HG03432 (cell line): ENCODE measurements at regions not wholly inside any gene's neighbourhood (a gene's known extent, or its start where the extent isn't known, plus 50 kb on each side); places are given as distances from the start of the nearest gene placed in this dataset.
"Not testable (repeated sequence)": the region's sequence is repeated elsewhere in the genome, so short reads cannot be mapped to it uniquely, and the experiment has no call there.

Source experiments
- ATAC-seq: cut with Tn5 transposase; IDR thresholded peaks from one replicate; pipeline ENCODE4 v1.9.1; 2021; ENCODE audit warnings: mild to moderate bottlenecking, moderate library complexity; ENCODE audit not compliant: unreplicated experiment

DNA sequence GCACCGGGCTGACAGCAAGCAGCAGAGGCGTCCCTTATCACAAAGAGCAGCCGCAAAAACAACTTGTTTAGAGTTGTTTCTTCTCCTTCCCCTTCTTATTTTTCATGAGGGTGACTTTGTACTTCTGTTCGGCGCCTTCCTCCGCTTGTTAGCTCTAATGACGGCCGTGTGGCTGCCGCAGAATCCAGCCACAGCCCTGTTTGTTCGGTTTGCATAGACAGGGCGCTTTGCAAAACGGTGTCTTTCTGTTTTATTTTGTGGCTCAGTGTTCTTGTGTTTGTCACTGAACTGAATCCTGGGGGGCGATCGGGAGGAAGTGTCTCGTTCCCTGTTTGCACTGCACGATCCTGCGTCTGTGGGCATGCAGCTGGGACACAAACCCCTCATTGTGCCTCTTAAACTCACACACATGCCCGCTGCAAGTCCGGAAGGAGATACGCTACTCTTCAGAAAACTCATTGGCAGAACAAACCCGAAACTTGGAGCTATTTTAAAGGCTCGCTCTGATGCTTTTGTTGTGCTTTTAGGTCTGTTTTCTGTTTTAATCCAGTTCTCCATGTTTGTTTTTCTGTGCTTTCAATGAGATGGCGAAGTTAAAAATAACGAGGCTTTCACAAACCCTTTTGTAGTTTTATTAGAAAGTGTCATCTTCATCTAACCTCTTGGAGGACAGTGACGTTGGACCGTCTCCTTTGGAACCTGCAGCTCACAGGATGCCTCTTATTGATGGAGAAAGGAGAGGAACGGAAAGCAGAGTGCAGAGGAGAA, 213.9 kb downstream of the IRX2 start:
- no peak for ATAC-seq

DNA sequence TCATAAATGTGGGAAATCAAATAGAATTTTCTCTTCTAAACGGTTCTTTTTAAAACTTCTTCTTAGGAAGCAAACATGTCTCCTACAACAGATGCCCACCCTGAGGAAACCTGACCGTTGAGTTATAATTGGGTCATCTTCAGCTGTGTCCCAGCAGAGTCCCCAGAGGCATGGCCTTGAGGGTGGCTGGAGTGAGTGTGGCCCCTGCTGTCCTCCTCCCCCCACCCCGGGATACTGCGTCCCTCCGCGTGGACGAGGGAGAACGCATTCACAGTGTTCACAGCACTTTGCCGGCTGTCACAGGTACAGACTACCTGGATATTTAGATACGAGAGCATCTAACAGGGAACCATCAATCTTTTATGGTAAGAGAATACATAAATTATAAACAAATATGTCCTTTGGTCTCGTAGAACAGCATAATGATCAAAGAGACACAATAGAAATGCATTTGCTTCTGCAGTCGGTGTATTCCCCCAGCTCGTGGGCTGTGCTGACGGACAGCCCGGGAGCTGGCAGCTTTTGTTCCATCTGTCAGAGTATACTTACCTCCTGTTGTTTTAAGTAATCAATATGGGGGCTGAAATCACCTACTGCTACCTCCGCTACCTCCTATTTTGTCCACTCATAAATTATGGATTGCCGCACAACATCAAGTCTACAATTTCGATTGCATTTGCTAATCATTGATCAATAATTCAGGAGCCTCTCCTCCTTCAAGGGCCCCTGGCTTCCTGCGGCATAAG, 214.7 kb downstream of the IRX2 start:
- no peak for ATAC-seq

DNA sequence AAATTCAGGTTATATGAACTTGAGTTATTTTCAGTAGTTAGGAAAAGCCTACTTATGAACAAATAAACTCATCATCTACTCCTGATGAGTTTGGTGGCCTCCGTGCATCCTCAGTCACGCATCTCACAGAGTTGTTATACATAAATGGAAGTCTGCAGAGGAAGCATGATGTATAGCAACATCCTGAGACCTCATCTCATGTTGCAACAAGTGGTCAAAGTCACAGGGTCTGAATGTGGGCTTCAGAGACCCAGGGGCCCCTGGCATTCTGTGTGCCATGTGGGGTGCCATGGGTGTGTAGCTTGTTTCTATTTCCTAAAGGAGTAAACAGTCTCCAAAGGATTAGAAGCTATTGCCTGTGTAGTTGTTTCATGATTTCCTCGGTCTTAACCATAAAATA, 216.5 kb downstream of the IRX2 start:
- ATAC-seq = no peak

DNA sequence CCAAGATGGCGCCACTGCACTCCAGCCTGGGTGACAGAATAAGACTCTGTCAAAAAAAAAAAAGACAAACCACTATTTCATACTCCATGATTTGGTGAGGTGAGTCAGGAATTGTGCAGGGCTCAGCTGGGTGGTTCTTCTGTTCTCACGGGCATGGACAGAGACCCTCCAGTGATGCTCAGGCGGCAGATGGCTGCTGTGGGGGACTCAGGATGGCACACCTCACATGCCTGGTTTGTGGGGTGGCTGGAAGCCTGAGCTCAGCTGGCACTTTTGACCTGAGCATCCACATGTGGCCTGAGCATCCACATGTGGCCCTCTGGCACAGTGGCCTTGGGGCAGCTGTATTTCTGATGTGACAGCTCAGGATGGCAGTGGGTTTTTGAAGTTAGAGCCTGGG, 217.2 kb downstream of the IRX2 start:
- ATAC-seq = no peak

DNA sequence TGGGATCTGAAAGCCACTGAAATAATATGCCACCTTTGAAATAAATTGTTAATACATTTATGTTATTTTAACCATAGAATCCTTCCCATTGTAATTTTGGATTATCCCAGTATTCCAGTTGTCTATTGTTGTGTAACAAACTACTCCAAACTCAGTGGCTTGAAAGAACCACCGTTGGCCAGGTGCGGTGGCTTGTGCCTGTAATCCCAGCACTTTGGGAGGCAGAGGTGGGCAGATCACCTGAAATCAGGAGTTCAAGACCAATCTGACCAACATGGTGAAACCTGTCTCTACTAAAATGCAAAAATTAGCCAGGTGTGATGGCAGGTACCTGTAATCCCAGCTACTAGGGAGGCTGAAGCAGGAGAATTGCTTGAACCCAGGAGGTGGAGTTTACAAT, 217.6 kb downstream of the IRX2 start:
- ATAC-seq = not testable (repeated sequence)

DNA sequence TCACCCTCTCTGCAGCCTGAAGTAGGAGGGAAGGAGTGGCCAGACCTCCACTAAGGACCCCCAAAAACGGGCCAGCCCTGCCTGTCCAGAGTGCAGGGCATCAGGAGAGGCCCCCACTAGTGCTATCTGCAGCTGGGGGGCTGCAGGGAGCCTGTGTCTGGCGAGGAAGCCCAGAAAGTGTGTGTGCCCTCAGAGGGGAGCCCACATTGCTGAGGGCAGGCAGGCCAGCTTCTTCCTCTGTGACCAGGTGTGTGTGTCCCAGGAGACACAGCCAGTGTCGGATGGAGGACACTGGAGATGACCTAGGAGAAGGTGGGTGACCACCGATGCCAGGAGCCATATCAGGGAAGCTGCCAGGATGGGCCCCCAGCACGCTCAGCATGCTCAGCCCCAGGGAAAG, 218.7 kb downstream of the IRX2 start:
- no peak for ATAC-seq

DNA sequence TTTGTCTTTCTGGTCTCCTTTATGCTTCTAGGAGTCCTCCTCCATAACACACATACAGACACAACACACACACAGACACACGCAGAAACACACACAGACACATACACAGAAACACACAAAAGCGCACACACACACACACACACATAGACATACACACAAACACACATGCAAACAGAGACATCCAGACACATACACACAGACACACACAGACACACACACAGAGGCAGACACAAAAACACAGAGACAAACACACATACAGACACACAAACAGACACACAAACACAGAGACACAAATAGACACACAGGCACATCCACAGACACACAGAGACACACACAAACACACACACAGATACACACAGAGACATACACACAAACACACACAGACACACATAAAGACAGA, 220.2 kb downstream of the IRX2 start:
- no peak for ATAC-seq

DNA sequence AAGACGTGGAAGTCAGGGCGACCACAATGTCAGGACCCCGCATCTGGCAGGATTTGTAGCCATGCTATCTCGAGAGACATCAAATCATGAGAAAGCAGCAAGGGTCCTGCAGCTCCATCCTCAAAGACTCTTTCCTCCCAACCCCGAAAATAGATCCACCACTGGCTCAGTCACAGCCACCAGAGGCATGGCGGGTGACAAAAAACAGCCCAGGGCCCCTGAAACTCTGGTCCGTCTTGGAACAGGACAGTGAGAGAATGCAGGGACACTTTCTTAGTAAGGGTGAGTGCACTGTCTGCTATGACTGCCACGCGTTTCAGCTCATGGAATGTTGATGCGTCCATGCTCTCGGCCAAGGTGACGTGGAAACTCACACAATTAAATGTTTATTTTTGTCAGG, 220.9 kb downstream of the IRX2 start:
- no peak for ATAC-seq

DNA sequence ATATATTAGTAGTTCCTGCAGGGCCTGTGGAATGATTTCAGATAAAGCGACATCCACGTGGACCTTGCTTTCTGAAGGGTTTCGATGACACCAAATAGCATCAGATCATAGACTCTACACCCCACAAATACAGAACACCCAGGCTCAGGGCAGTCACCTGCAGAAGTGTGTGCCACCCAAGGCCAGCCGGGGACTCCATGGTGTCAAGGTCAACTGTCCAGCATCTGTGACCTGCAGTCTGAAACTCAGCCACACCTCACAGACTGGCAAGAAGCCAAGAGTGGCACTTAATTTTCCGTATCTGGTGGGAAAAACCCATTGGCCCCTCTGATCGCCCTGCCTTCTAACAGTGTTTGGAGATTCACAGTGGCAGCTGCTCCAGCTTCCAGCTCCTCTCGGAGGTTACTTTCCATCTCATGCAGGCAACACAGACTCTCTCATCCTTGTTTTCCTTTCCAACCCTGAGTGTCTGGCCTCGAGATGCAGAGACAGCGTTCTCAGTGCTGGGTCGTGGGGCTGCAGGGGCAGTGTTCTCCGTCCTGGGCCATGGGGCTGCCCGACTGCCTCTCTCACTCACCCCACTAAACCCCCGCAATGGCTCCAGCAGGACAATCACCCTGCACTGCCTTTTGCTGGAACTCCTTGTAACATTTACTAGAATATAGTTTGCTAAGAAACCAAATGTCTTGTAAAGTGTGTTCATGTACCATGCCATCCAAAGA, 221.9 kb downstream of the IRX2 start:
- ATAC-seq = no peak

DNA sequence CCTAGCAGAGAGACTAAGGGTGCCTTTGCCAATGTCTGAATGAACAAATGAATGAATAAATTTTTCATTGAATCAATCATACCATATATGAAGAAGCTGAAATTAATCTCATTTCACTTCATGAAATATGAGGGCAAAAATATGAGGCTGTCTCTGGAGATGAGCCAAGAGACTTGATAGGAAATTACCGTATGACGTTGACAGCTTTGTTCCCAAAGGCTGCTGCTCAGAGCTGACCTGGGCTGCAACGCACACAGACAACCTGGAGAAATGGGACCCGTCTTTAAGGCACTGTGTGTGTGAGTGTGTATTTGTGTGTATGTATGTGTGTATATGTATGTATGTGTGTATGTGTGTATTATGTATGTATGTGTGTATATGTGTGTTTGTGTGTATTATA, 226.1 kb downstream of the IRX2 start:
- ATAC-seq = no peak

DNA sequence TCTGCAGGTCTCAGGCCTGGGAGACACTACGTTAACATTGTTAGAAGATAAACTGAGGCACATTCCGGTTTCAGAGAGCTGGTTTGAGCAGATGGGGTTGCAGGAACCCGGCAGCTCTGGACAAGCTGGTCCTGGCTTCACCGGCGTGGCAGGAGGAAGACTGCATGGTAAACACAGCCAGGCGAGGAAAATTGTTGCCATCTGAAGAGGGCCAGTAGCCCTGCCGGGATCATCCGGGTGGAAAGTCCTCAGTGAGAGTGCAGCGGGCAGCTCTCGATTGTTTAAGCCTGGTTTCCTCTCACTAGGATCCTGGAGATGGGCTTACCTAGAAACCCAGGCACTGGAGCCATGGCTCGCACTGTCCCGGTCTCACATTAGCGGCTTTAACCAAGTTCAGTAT, 226.9 kb downstream of the IRX2 start:
- no peak for ATAC-seq

DNA sequence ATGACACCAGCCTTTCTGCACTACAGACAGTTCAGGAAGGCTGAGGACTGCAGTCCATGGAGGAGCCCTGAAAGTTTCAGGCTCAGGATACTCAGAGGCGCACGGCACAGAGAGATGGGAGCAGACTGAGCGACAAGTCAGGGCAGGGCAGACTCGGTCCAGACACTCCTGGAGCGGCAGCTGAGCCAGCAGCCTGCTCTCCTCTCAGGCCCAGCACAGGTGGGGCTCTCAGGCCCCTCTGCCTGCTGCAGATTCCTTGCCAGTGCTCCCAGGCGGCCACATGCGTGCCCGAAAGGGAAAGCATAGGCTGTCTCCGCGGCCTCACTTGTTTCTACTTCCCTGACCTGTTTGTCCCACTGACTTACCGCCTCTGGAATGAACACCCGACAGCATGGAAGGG, 228.3 kb downstream of the IRX2 start:
- ATAC-seq = no peak

DNA sequence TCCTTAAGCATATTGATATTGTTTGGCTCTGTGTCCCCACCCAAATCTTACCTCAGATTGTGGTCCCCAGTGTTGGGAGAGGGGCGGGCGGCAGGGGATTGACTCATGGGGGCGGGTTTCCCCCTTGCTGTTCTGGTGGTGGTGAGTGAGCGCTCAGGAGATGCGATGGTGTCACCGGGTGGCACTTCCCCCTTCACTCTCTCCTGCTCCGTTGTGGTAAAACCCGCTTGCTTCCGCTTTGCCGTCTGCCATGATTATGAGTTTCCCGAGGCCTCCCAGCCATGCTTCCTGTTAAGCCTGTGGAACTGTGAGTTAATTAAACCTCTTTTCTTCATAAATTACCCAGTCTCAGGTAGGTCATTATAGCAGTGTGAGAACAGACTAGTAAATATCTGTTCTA, 229.1 kb downstream of the IRX2 start:
- ATAC-seq = no peak

DNA sequence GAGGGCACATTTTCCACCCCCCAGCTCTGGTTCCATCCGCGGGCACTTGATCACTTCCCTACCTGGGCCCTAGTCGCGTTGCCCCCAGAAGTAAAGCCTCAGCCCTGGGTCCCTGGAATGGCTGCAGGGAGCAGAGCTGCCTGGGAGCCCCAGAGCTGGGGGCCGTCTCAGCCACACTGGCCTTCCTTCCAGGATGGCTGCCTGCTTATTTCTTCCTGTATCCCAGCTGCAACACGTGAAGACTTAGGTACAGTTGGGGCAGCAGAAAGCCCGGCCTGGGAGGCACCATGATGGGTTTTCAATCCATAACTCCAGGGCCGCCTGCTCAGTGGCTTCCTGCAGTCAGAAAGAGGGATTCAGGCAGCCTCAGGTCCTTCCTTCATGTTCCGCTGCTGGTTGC, 232.3 kb downstream of the IRX2 start:
- no peak for ATAC-seq

DNA sequence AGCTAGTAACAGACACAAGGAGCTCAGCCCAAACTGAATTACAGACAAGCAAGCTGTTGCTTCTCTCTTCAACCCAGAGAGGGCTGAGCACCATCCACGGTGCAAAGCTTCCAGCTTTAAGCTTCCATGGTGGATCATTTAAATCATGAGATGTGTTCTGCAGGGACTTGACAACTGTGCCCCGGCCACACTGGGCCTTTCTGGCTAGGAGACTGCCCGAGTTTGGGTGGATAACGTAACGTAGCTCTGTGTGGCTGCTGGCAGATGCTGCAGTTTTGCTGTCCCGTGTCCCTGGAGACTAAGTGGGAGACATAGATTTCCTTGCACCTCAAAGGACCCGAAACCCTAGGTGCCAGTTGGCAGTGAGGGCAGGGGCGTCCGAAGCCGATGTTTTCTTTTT, 234.0 kb downstream of the IRX2 start:
- ATAC-seq = no peak

DNA sequence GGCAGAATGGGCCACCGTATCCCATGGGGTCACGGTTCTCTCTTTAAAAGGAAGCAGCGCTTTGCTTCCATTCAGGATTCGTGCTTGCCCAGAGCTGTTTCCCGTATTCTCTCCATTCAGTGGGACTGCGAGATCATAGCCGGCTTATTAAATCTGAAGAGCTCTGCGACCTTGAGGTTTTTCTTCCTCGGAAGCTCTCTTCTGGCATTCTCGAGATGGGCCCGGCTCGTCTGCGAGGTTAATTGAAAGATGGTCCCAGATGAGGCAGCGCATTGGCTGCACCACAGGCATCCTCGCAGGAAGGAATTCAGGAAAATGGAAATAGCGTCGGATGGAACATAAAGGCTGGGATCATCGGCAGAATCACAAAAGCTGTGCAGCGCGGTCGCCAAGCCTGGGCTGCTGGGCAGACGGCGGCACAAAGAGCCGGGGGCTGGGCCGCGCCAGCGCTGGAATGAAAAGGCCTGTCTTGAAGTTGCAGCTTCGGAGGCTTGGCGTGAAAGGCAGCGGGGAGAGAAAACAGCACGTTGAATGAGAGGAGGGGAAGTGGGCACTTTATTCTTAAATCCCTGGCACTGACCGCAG, 236.2 kb downstream of the IRX2 start:
- no peak for ATAC-seq

DNA sequence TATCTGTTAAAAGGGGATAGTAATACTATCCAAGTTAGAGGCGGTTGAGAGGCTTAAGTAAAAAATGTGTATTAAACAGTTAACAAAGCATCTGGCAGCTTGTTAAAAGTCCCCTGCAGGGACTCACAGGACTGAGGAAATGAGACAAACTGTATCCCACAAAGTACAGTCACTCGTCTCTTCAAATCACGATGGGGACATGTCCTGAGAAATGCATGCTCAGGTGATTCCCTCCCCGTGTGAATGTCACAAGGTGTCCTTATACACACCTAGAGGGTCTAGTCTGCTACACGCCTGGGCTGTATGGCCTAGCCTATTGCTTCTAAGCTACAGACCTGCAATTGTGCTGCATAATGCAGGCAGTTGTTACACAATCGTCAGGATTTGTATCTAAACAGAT, 237.0 kb downstream of the IRX2 start:
- no peak for ATAC-seq

DNA sequence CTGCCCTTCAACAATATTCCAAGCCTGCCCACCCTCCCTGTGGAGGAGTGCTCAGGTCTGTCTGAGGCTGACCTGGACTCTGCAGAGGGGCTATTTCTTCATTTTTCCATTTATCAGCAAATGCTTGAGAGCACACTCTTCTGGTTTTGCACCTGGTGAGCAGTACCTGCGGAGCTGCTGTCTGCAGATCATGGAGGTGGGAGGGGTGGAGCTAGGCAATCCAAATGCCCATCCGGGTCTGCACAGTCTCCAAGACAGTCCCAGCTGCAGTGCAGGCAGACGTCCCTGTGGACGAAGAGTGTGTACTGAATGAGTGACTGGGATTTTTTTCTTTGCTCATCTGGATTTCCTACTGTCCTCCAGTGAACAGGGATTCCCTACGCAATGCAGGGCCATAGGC, 239.8 kb downstream of the IRX2 start:
- no peak for ATAC-seq

DNA sequence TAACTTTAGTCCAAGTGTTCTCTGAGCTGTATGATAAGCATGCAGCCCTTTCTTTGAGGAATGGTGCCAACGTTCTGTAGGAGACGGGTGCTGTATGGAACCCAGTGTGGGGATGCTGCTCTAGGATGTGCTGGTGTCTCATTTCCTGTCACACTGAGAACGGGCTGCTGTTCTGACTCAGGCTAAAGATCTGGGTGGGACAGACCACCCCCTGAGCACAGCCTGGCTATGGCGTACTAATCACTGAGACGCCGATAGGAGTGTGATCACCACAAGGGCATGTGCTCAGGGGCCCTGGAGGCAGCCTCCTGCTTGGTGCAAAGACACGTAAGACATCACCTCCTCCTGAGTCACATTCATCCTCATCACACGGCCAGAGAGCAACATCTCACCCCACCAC, 240.4 kb downstream of the IRX2 start:
- no peak for ATAC-seq

DNA sequence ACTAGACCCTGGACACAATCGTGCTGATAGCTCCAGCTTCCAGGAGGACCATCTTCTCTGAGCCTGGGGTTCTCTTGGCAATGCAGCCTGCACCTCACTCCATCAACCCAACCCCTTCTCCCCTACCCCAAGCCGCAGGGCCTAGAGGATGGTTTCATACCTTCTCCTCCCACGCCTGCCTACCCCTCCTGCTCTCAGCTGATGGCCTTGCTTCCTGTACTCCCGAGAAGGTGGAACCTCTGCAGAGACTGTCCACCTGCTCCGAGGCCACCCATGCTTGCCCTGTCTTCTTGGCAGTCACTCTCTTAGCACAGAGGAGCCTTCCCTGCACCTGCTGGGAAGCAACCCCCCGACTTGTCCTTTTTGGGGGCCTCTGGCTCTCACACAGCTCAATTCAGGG, 241.9 kb downstream of the IRX2 start:
- ATAC-seq = no peak

DNA sequence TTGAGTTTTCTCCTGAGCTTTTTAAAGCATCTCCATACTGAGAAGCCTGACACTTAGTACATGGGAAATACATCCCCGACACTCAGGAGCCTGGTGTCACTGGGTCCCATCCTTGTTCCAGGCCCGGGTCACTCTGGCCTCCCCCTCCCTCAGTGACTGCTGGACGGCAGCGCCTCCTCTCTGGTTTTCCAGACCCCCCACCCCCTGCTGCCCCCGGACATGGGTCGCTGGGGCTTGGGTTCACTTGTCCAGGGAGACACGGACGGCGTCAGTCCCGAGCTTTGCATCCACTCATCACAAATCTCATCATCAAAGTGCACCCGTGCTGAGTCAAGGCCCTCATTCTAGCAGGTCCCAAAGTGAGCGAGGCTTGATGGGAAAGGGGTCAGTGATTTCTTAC, 243.0 kb downstream of the IRX2 start:
- no peak for ATAC-seq

DNA sequence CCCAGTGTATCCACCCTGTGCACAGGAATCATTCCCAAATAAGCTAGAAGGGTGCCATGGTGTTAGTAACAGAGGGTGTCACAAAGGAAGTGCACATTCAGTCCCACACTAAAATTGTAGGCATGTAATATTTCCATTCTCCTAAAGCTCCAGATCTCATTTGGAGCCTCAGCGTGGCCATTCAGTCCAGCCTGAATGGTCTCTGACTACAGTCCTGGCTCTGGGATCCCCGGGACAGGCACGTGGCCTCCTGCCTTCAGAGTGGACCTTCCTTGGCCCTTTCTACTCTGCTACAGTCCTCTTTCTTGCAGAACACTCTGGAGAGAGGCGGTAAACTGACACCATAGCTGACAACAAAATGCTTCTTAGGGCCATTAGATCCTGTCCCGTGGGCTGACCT, 243.9 kb downstream of the IRX2 start:
- ATAC-seq = no peak
